Nephron progenitor cell (in vitro differentiated cells): ENCODE measurements at regions not wholly inside any gene's neighbourhood (a gene's known extent, or its start where the extent isn't known, plus 50 kb on each side); places are given as distances from the start of the nearest gene placed in this dataset.

Experiments
- DNase-seq: peaks from one replicate; pipeline ENCODE4 v3.0.0; 2021
- H3K27ac Mint-ChIP-seq: 2 replicates; pipeline ENCODE4 v1.8.0; 2021; ENCODE audit warnings: mild to moderate bottlenecking, moderate library complexity, mixed read lengths
- H3K27me3 Mint-ChIP-seq: 2 replicates; pipeline ENCODE4 v1.8.0; 2021; ENCODE audit warnings: mild to moderate bottlenecking, low read depth, mixed read lengths; ENCODE audit not compliant: poor library complexity
- H3K36me3 Mint-ChIP-seq: 2 replicates; pipeline ENCODE4 v1.8.0; 2021; ENCODE audit warnings: low read depth, mixed read lengths
- H3K4me1 Mint-ChIP-seq: 2 replicates; pipeline ENCODE4 v1.8.0; 2021; ENCODE audit warnings: mixed read lengths
- H3K4me3 Mint-ChIP-seq: 2 replicates; pipeline ENCODE4 v1.8.0; 2021; ENCODE audit warnings: mild to moderate bottlenecking, moderate library complexity, mixed read lengths
- H3K9me3 Mint-ChIP-seq: 2 replicates; pipeline ENCODE4 v1.8.0; 2021; ENCODE audit warnings: mild to moderate bottlenecking, moderate library complexity, mixed read lengths
- TF ChIP-seq, protein P1 (sequence below): fragments of 200-600 bp; sonication (generic); IDR thresholded peaks from 2 replicates; pipeline ENCODE4 v1.5.0; 2021; ENCODE audit warnings: antibody characterized with exemption

DNA sequence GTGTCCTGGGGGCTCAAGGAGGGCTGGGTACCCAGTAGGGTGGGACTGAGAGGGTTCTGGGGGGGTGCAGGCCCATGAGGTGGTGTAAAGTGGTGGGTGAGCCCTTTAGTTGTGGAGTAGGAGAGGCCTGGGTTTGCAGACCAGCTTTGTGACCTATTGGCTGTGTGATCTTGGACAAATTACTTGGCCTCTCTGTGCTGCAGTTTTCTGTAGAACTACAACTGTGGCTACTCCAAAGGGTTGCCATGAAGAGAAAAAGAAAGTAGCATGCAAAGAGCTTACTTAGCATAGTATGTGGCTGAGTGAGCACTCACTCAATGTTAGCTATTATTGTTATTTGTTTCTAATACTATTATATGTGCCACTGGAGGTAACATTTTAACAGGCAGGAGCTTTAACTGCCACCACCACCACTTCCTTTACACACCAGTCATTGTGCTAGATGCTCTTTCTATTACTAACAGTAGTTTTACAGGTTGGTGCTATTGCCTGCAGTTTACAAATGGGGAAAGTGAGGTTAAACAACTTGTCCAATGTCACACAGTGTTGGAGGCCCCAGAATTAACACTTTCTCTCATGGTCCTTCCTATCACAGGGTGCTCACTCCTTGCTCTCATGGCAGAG is 286.8 kb downstream of the DHX35 start:
- no peak for DNase-seq
- Mint-ChIP-seq H3K27ac (no peak overlapping the region), H3K4me1 (peaks cover 75% of the 10 kb centered on the region)

DNA sequence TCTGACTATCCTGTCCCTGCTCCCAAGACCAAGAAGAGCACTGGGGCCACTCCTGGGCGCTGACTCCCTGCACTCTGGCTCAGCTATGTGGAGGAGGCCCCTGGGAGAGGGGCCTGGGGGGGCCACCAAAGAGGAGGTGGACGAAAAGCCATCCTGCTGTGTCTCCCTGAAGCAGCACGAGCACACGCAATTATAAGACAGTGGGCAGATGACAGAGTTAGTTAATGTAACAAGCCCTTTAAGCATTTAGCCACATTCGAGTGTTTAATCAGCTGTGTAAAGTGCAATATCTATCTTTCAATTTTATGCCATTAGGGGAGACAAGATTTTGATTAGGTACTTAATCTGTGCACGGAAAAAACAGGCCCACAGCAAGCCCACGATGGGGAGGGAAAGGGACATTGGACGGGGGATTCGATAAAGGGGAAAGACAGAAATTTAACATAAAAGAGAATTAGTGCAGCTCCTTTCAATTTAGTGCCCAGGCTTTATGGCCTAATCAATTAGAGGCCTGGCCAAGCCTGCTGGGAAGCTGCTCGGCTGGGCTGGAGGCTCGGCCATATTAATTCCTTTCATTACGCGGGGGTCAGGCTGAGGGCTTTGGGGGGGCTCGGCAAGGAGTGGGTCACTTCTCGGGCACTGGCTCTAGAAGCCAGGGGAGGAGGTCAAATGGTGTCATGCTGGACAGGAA is 286.2 kb downstream of the DHX35 start:
- Mint-ChIP-seq H3K4me1 (peaks cover 68% of the 10 kb centered on the region), H3K27me3 (peaks cover 24% of the 10 kb centered on the region), H3K4me3 (no peak overlapping the region), H3K9me3 (peaks cover 2% of the 10 kb centered on the region), H3K36me3 (no peaks in the 10 kb centered on the region), H3K27ac (no peak overlapping the region)
- TF ChIP-seq, protein P1, sequence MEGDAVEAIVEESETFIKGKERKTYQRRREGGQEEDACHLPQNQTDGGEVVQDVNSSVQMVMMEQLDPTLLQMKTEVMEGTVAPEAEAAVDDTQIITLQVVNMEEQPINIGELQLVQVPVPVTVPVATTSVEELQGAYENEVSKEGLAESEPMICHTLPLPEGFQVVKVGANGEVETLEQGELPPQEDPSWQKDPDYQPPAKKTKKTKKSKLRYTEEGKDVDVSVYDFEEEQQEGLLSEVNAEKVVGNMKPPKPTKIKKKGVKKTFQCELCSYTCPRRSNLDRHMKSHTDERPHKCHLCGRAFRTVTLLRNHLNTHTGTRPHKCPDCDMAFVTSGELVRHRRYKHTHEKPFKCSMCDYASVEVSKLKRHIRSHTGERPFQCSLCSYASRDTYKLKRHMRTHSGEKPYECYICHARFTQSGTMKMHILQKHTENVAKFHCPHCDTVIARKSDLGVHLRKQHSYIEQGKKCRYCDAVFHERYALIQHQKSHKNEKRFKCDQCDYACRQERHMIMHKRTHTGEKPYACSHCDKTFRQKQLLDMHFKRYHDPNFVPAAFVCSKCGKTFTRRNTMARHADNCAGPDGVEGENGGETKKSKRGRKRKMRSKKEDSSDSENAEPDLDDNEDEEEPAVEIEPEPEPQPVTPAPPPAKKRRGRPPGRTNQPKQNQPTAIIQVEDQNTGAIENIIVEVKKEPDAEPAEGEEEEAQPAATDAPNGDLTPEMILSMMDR, result no peak
- DNase-seq, result no peak

More for the DNA sequence above, 286.8 kb downstream of the DHX35 start:
- Mint-ChIP-seq H3K4me3 (no peak overlapping the region), H3K27me3 (peaks cover 20% of the 10 kb centered on the region), H3K9me3 (no peaks in the 10 kb centered on the region), H3K36me3 (no peaks in the 10 kb centered on the region)
- TF ChIP-seq, protein P1, result no peak

DNA sequence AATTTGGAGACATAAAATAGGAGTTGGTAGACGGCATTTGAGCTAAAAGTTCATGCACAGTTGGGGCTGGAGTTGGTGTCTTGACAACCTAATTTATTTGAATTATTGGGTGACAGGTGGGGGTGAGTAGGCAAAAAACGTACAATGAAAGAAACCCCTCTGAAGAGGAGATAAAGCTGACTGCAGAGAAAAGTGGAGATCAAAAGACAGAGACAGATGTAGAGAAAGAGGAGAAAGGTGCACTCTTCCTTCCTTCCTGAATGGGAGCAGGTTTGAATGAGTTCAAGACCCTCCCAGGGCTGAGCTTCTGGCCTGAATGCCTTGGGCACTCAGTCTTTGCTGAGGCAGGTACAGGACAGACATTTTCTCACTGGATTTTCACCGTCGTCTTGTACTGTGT is 284.3 kb downstream of the DHX35 start:
- Mint-ChIP-seq H3K4me3 (no peak overlapping the region), H3K27me3 (peaks cover 24% of the 10 kb centered on the region), H3K27ac (no peak overlapping the region), H3K9me3 (peaks cover 11% of the 10 kb centered on the region), H3K4me1 (peaks cover 51% of the 10 kb centered on the region), H3K36me3 (no peaks in the 10 kb centered on the region)
- DNase-seq, result no peak
- TF ChIP-seq, protein P1, result no peak

DNA sequence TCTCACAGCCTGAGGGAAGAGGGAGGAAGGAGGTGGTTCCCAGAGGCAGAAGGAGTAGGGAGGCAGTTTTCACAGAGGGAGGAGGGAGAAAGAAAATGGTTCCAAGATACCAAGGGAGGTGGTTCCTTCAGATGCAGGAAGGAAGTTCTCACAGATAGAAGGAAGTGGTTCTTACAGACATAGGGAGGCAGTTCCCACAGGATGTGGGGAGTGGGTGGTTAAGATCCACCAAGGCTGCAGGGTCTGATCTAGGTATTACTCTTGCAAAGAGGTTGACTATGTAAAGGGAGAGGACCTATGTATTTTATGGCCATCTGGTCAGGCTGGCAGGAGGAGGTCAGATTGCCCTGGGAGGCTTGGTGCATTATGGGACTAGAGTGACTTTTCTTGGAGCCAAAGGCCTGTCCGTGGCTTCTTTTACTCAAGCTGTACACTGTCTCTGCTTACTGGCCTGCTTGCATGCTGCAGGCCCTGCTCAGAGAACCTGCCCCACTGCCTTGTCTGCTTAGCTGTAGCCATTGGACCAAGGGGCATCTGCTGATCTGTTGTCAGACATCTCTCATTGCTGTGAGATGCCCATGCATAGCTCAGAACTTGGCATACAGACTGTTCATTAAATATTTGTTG is 283.7 kb downstream of the DHX35 start:
- Mint-ChIP-seq H3K27me3 (peaks cover 24% of the 10 kb centered on the region), H3K36me3 (no peaks in the 10 kb centered on the region), H3K4me1 (peaks cover 44% of the 10 kb centered on the region), H3K27ac (peak overlapping the region; percentile 31), H3K9me3 (peaks cover 14% of the 10 kb centered on the region), H3K4me3 (no peak overlapping the region)
- TF ChIP-seq, protein P1, result no peak
- no peak for DNase-seq

DNA sequence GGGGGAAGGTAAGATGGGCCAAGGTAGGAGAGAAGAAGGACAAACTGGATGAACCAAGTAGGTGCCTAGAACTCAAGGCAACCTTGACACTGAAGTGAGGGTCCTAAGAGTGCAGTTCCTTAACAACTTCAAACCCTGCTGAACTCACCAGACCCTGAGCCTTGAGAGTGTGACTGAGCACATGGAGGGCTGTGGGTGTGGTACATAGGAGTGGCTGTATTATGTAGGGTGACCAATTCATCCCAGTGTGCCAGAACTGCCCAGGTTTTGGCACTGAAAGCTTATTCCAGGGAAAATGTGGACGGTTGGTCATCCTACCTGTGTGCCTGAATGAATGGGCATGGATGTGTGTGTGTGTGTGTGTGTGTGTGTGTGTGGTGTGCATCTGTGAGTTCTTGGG is 281.8 kb downstream of the DHX35 start:
- Mint-ChIP-seq H3K27ac (no peak overlapping the region), H3K27me3 (peaks cover 25% of the 10 kb centered on the region), H3K4me1 (peaks cover 28% of the 10 kb centered on the region), H3K36me3 (no peaks in the 10 kb centered on the region), H3K4me3 (no peak overlapping the region), H3K9me3 (peaks cover 14% of the 10 kb centered on the region)
- DNase-seq, result no peak
- TF ChIP-seq, protein P1, result no peak
